ENCODE measurements at regions not wholly inside any gene's neighbourhood (a gene's known extent, or its start where the extent isn't known, plus 50 kb on each side); places are given as distances from the start of the nearest gene placed in this dataset.
A peak's percentile ranks its signal among the peaks of the same experiment; 100 is the strongest.
"Not testable (repeated sequence)": the region's sequence is repeated elsewhere in the genome, so short reads cannot be mapped to it uniquely, and the experiment has no call there.

GRCh38 chr13:90808838-90809237 is 538.6 kb upstream of the MIR17HG start:
- DNase-seq (ENCODE audit: low read depth in 4 of 4, low spot score in 3 of 4), result no peak

DNA sequence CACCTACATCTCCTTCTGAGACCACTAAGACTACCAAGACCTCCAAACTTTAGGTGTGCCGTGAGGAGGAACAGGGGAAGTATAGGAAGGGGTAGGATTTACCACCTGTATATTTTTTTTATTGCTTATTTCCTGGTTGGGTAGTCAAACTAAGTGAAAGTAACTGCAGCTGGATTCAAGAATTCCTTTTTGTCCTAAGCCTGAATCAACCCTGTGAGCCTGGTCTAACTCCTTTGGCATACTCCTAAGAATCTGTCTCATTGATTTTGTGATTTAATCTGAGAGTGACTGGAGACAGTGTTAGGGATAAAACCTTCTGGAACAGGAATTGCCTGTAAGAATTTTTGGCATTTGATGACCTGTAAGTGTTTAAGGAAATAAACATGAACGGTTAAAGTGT is 523.5 kb upstream of the MIR17HG start:
- no peak for DNase-seq (ENCODE audit: low read depth in 4 of 4, low spot score in 3 of 4)

DNA sequence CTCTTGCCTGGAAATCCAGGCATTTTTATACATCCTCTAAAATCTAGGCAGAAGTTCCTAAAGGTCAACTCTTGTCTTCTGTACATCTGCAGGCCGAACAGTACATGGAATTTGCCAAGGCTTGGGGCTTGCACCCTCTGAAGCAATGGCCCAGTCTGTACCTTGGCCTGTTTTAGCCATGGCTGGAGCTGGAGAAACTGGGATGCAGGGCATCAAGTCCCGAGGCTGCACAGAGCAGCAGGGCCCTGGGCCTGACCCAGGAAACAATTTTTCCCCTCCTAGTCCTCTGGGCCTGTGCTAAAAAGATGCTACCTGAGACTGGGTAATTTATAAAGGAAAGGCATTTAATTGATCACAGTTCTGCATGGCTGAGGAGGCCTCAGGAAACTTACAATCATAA is 520.8 kb upstream of the MIR17HG start:
- DNase-seq (ENCODE audit: low read depth in 4 of 4, low spot score in 3 of 4), result no peak

GRCh38 chr13:90830782-90831181 is 516.7 kb upstream of the MIR17HG start:
- no peak for DNase-seq (ENCODE audit: low read depth in 4 of 4, low spot score in 3 of 4)

DNA sequence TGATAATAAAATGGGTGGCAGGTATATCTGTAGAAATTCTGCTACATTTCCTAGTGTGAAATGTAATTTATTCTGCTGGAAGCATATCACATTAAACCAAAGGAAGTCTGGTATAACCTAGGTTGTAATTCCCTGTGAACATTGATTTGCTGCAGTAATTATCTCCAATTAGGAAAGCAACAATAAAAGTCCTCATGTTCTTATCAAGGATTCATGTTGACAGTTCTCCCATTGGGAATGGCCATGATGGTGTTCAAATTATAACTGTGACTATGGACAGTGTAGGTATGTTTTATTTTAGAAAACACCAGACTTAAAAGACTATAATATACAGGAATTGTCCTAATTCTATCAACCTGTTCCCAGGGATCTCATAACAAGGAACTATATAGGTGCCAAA is 513.5 kb upstream of the MIR17HG start:
- DNase-seq (ENCODE audit: low read depth in 4 of 4, low spot score in 3 of 4), result no peak

DNA sequence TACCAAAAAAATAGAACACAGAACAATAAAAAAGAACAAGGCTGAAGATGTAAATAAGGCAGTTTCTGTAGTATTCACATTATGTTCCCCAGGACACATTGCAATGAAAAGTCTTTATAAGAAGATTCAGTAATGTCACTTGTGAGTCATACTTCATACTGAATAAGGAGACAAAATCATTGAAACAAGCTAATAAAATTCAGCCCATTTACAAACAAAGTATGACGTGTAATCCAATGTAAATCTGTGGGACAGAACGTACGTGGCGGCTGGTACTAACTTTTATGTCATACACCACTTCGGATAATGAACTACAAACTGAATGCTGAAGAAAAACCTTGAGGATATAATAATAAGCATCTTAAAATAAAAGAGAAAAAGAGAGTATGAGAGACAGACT is 512.8 kb upstream of the MIR17HG start:
- no peak for DNase-seq (ENCODE audit: low read depth in 4 of 4, low spot score in 3 of 4)

DNA sequence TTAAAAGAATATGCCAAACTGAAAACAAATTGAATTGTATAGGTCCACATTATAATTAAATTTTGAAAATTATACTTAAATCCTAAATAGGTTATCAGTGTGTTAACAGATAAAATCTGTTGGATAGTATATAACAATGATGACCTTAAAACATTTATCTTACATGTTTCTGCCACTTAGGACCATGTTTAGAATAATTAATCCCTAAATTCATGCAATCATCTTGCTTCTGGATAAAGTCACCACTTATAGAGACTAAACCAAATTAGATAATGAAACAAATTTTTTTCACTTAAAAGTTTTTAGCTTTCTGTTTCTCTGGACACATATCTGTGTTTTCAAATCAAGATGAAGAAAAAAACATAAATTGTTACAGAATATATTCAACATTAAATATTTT is 511.7 kb upstream of the MIR17HG start:
- no peak for DNase-seq (ENCODE audit: low read depth in 4 of 4, low spot score in 3 of 4)

DNA sequence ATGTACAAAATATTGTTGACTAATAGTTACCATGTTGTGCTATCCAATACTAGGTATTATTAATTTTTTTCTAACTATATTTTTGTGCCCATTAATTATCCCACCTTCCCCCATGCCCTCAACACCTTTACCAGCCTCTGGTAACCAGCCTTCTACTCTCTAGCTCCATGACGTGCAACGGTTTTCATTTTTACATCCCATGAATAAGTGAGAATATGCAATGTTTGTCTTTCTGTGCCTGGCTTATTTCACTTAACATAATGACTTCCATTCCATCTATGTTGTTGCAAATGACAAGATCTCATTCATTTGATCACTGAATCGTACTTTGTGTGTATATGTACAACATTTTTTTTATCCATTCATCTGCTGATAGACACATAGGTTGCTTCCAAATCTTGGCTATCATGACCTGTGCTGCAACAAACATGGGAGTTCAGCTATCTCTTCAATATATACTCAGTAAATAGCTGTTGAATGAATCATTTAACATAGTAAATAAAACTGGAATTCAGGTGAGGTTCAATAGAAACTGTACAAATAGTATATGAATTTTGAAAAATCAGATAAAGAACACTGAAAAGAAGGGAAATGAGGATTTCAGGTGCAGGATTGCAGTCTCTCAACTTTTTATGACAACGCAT is 509.0 kb upstream of the MIR17HG start:
- DNase-seq (ENCODE audit: low read depth in 4 of 4, low spot score in 3 of 4), result no peak

DNA sequence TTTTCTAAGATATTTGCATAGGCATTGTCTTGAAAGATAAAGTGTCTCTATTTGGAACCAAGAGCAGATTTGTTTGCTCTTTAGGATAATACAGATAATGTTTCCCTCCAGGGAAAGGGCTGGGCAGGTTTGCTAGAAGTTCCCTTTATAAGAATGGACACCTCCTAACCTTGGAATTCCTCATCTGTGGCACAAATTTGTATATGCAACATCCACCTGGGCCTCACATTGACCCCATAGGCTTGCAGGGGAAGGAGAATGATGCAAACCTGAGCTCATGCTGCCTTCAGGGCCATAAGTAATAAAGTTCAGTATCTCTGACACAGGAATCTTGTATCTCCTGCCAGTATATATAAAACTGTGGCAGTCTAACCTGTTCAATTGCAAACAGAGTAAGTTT is 508.4 kb upstream of the MIR17HG start:
- DNase-seq (ENCODE audit: low read depth in 4 of 4, low spot score in 3 of 4), result no peak

- no peak for DNase-seq (ENCODE audit: low read depth in 4 of 4, low spot score in 3 of 4)
These were observed 500.6 kb upstream of the MIR17HG start for GRCh38 chr13:90846936-90847335.

GRCh38 chr13:90853666-90854065 is 493.8 kb upstream of the MIR17HG start:
- not testable (repeated sequence) for DNase-seq (ENCODE audit: low read depth in 4 of 4, low spot score in 3 of 4)

- no peak for DNase-seq (ENCODE audit: low read depth in 4 of 4, low spot score in 3 of 4)
These were observed 489.6 kb upstream of the MIR17HG start for GRCh38 chr13:90857921-90858320.

DNA sequence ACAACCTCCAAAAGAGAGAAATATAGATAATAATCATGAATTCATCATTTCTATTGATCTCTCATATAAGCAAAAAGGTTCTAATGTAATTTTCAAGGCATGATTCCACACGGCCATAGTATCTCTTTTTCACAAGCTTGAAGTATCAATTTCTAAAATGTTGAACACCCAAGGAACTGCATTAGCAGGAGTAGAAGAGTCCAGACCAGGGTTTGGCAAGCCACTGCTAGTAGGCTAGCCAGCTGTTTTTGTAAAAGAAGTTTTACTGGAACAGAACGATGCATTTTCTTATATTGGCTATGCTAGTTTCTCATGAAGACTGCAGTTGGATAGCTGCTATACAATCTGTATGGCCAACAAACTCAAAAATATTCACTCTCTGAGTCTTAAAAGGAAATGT is 481.5 kb upstream of the MIR17HG start:
- DNase-seq (ENCODE audit: low read depth in 4 of 4, low spot score in 3 of 4), result no peak

GRCh38 chr13:90867336-90867683 is 480.2 kb upstream of the MIR17HG start:
- peak in 3 of 4 donors; percentile 24 to 52 (median 51) for DNase-seq (ENCODE audit: low read depth in 4 of 4, low spot score in 3 of 4)

DNA sequence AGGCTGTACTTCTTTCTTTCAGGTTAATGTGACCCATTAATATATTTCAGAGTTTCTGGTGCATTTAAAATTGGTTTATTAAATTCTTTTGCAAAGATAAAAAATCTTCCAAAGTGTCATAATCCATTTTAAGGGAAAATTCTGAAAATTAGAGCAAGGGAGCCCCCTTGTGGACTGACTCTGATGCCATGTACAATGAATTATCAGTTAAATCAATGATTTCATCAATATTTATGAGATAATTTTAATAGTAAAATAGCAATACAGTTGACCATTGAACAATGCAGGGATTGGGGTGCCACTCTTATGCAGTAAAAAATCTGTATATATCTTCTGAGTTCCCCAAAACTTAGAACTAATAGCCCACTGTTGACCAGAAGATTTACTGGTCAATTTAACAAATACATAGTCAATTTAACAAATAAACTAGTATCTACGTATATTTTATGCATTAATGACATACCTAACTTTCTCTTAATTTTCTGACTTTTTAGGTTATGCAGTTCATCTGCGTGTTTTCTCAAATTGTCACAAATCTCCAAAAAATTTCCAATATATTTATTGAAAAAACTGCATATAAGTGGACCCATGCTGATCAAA is 479.1 kb upstream of the MIR17HG start:
- peak in 1 of 4 donors; percentile 16 for DNase-seq (ENCODE audit: low read depth in 4 of 4, low spot score in 3 of 4)

- no peak for DNase-seq (ENCODE audit: low read depth in 4 of 4, low spot score in 3 of 4)
These were observed 477.9 kb upstream of the MIR17HG start for GRCh38 chr13:90869580-90869979.

DNA sequence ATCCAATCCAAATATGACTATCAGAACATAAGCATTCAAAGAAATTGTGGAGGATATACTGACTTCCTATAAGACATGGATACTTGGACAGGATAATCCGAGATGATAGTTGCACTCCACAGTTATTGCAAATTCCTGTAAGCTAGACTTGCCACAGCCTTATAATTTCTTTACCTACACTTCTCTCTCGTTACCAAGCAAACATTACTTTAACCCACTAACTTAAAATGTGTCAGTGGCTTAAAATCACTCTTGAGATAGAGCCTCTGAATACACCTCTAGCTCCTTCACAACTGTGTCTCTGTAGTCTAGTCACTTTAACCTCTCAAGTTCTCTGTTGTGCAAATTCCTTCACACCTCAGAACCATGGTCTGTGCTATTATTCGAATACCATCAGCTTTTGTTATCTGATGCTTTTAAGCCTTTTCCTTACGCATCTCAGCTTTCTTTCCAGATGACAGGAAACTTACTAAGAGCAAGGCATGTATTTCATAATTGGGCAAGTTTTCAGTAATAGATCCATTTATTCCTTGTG is 474.9 kb upstream of the MIR17HG start:
- no peak for DNase-seq (ENCODE audit: low read depth in 4 of 4, low spot score in 3 of 4)

- no peak for DNase-seq (ENCODE audit: low read depth in 4 of 4, low spot score in 3 of 4)
These were observed 466.7 kb upstream of the MIR17HG start for GRCh38 chr13:90880790-90881189.

DNA sequence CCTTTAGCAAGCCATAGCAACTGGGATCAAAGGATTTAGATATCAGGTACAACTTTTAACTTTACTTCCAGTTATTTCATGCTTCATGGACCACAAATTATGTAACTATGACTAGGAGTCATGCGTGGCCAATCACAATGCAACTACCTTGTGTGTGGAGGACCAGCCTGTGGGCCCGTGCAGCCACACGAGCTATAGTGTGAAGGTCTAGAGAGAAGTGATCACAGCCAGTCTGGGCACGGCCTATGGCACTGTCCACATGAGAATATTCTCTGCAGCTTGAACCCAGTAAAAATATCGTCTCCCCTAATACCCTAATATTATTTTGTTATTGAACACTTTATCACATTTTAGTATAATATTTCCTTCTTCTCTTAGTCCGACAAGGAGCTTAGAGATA is 464.9 kb upstream of the MIR17HG start:
- no peak for DNase-seq (ENCODE audit: low read depth in 4 of 4, low spot score in 3 of 4)

DNA sequence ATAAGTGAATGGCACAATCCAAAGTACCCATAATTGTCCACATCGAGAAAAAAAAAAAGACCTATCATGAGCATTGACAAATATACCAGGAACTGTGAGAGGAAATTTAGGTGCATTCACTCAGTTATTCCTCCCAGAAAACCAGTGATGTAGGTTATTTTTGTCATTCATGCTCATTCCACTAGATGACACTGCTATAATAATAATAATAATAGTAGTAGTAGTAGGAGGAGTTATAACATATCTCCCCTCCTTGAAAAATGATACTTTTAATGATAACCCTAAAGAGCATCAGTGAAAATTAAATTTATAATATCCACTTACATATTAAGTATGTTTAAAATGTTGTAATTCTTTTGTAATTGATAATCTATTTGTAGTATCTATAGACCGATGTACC is 463.9 kb upstream of the MIR17HG start:
- DNase-seq (ENCODE audit: low read depth in 4 of 4, low spot score in 3 of 4), result no peak

- DNase-seq (ENCODE audit: low read depth in 4 of 4, low spot score in 3 of 4), result no peak
These were observed 463.4 kb upstream of the MIR17HG start for GRCh38 chr13:90884066-90884465.
